AG10803 (cell line): ENCODE measurements at regions not wholly inside any gene's neighbourhood (a gene's known extent, or its start where the extent isn't known, plus 50 kb on each side); places are given as distances from the start of the nearest gene placed in this dataset.

Experiments
- DNase-seq: peaks from one replicate; pipeline ENCODE4 v3.0.0; 2010; ENCODE audit warnings: low read depth
- H3K4me3 ChIP-seq: 2 replicates; pipeline ENCODE4 v1.5.1; 2011; ENCODE audit warnings: mild to moderate bottlenecking, low read length, control low read depth
- TF ChIP-seq, protein P1 (sequence below): conservative IDR thresholded peaks from 2 replicates; pipeline ENCODE4 v1.5.1; 2011; ENCODE audit warnings: mild to moderate bottlenecking, low read length, control low read depth, inconsistent platforms

DNA sequence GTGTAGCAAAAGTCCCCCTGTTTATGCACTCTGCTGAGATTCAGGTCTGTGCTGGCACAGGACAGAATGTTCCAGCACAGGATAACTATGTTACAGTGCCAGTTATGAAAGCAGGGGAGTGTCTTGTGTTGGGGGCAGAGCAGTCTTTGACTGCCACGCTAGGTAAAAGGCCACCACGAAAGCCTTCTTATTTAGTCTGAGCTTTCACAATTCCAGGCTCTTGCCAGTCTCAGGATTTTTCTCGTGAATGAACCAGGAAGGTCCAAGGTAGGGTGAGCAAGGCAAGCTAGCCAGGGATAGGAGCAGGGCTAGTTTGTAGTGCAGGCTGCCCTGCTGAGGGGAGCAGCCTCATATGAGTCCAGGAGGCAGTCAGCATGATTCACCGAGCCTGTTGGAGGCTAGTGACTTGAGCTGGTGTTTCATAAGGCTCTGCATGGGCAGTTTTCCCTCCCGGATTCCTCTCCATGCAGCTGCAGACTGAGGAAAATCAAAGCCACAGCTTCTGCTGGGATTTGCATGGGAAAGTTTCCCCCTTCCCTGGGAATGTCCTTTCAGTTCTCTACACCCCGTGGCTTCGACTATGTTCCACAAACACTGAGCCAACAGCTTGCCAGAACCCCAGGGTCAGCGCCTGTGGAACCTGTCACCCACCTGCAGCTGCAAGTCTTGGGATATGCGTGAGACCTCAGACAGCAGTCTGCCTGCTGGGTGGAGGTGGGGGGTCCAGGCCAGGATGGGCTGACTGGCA lies 112.3 kb downstream of the JCAD start:
- DNase-seq: peak; percentile 89
- H3K4me3 ChIP-seq: no peak overlapping the region
- TF ChIP-seq, protein P1, sequence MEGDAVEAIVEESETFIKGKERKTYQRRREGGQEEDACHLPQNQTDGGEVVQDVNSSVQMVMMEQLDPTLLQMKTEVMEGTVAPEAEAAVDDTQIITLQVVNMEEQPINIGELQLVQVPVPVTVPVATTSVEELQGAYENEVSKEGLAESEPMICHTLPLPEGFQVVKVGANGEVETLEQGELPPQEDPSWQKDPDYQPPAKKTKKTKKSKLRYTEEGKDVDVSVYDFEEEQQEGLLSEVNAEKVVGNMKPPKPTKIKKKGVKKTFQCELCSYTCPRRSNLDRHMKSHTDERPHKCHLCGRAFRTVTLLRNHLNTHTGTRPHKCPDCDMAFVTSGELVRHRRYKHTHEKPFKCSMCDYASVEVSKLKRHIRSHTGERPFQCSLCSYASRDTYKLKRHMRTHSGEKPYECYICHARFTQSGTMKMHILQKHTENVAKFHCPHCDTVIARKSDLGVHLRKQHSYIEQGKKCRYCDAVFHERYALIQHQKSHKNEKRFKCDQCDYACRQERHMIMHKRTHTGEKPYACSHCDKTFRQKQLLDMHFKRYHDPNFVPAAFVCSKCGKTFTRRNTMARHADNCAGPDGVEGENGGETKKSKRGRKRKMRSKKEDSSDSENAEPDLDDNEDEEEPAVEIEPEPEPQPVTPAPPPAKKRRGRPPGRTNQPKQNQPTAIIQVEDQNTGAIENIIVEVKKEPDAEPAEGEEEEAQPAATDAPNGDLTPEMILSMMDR: no peak

DNA sequence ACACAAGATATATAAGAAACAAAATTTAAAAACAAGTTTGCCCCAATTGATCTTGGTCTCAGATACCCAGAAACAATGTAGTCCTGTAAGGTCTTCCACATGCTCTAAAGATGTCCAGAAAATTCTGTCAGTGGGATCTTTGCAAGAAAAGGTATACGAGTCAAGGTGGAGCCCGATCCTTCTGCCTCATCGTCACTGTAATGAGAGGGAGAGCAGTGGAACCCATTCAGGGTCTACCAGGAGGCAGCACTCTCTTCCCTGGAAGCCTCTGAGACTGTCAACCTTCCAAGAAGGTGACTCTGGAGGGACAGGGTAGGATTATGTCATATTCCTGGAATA lies 112.8 kb downstream of the JCAD start:
- DNase-seq: no peak
- H3K4me3 ChIP-seq: no peak overlapping the region
- TF ChIP-seq, protein P1: no peak

- DNase-seq: no peak
- no peak overlapping the region for H3K4me3 ChIP-seq
- TF ChIP-seq, protein P1: no peak
Observed at GRCh38 chr10:29941476-29941875, 117.9 kb downstream of the JCAD start.

GRCh38 chr10:29932991-29933390 lies 126.4 kb downstream of the JCAD start:
- TF ChIP-seq, protein P1: no peak
- H3K4me3 ChIP-seq: no peak overlapping the region
- DNase-seq: no peak

DNA sequence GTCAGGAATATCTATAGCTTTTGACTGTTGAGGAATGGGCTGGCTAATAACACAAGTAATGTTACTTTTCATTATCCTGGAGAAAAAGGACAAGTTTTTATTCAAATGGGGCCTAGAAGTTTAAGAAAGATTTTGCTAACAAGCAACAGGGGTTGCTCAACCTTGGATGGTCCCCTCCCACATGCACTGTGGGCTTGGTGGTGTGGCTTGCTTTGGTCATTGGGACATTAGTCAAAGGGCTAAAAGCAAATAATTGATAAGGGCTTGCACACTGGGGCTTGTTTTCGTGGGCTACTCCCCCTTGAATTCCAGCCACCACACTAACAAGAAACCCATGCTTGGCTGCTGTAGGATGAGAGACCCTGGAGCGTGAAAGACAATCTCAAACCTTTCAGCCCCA lies 127.6 kb downstream of the JCAD start:
- no peak for DNase-seq
- TF ChIP-seq, protein P1: no peak
- no peak overlapping the region for H3K4me3 ChIP-seq

- DNase-seq: no peak
- TF ChIP-seq, protein P1: no peak
- no peak overlapping the region for H3K4me3 ChIP-seq
Observed at GRCh38 chr10:29929006-29929405, 130.4 kb downstream of the JCAD start.

- no peak overlapping the region for H3K4me3 ChIP-seq
- TF ChIP-seq, protein P1: peak; percentile 81
- peak; percentile 70 for DNase-seq
Observed at GRCh38 chr10:29926693-29927048, 132.7 kb downstream of the JCAD start.
